HG03558 (cell line): ENCODE measurements at regions not wholly inside any gene's neighbourhood (a gene's known extent, or its start where the extent isn't known, plus 50 kb on each side); places are given as distances from the start of the nearest gene placed in this dataset.
"Not testable (repeated sequence)": the region's sequence is repeated elsewhere in the genome, so short reads cannot be mapped to it uniquely, and the experiment has no call there.

Source experiments
- ATAC-seq: cut with Tn5 transposase; IDR thresholded peaks from one replicate; pipeline ENCODE4 v1.9.1; 2021; ENCODE audit warnings: moderate number of reproducible peaks; ENCODE audit not compliant: unreplicated experiment; ENCODE audit errors: extremely low read depth

GRCh38 chr1:212155219-212155618 is 119.7 kb downstream of the DTL start:
- no peak for ATAC-seq

- ATAC-seq: no peak
These were observed 121.7 kb downstream of the DTL start for GRCh38 chr1:212157252-212157651.

- peak; percentile 49 for ATAC-seq
These were observed 123.6 kb downstream of the DTL start for GRCh38 chr1:212158912-212159796.

GRCh38 chr1:212161231-212161781 is 123.9 kb upstream of the PPP2R5A start:
- ATAC-seq: no peak

GRCh38 chr1:212162635-212163034 is 122.6 kb upstream of the PPP2R5A start:
- no peak for ATAC-seq

GRCh38 chr1:212164095-212164872 is 120.9 kb upstream of the PPP2R5A start:
- ATAC-seq: no peak

- no peak for ATAC-seq
These were observed 119.0 kb upstream of the PPP2R5A start for GRCh38 chr1:212166244-212166643.

- ATAC-seq: no peak
These were observed 118.6 kb upstream of the PPP2R5A start for GRCh38 chr1:212166644-212167043.

- no peak for ATAC-seq
These were observed 118.1 kb upstream of the PPP2R5A start for GRCh38 chr1:212167098-212167497.

GRCh38 chr1:212173567-212173966 is 111.6 kb upstream of the PPP2R5A start:
- ATAC-seq: no peak

- ATAC-seq: not testable (repeated sequence)
These were observed 110.9 kb upstream of the PPP2R5A start for GRCh38 chr1:212174295-212174694.

- ATAC-seq: no peak
These were observed 107.7 kb upstream of the PPP2R5A start for GRCh38 chr1:212177542-212177941.

GRCh38 chr1:212178851-212179250 is 106.4 kb upstream of the PPP2R5A start:
- ATAC-seq: no peak

- ATAC-seq: no peak
These were observed 105.7 kb upstream of the PPP2R5A start for GRCh38 chr1:212179394-212180076.

GRCh38 chr1:212181015-212181882 is 104.0 kb upstream of the PPP2R5A start:
- no peak for ATAC-seq

GRCh38 chr1:212182171-212182570 is 103.0 kb upstream of the PPP2R5A start:
- no peak for ATAC-seq

GRCh38 chr1:212182579-212182978 is 102.6 kb upstream of the PPP2R5A start:
- no peak for ATAC-seq

- peak; percentile 95 for ATAC-seq
These were observed 98.6 kb upstream of the PPP2R5A start for GRCh38 chr1:212186427-212187207.
